Neural progenitor cell (in vitro differentiated cells): ENCODE measurements at regions not wholly inside any gene's neighbourhood (a gene's known extent, or its start where the extent isn't known, plus 50 kb on each side); places are given as distances from the start of the nearest gene placed in this dataset.

Source experiments
- CTCF ChIP-seq: fragments of 200-600 bp; sonication (generic); IDR thresholded peaks from 2 replicates; pipeline ENCODE4 v1.5.1; 2017; ENCODE audit warnings: antibody characterized with exemption, mild to moderate bottlenecking
- EZH2 ChIP-seq: fragments of 200-600 bp; sonication (generic); IDR thresholded peaks from 2 replicates; pipeline ENCODE4 v1.6.1; 2017; ENCODE audit warnings: antibody characterized with exemption, mild to moderate bottlenecking, moderate library complexity

- TF ChIP-seq CTCF, result no peak
- no peak for TF ChIP-seq EZH2
Measured at GRCh38 chr5:99589424-99589823, 660.6 kb upstream of the CHD1 start.
